ENCODE measurements at regions not wholly inside any gene's neighbourhood (a gene's known extent, or its start where the extent isn't known, plus 50 kb on each side); places are given as distances from the start of the nearest gene placed in this dataset.

- Histone ChIP-seq H3K4me1 (ENCODE audit: insufficient read depth, low read length) (no peaks in the 10 kb centered on the region), H3K79me2 (ENCODE audit: insufficient read depth, low read length) (no peaks in the 10 kb centered on the region), H3K27ac (ENCODE audit: extremely low read length, insufficient read depth, low read length) (no peak overlapping the region), H3K4me3 (replicated peaks in 1 of 3; ENCODE audit: insufficient read depth in 1 of 3, low read depth in 2 of 3, low read length in 3 of 3) (no peak overlapping the region), H3K9me3 (ENCODE audit: low read length) (peaks cover 32% of the 10 kb centered on the region), H2AFZ (ENCODE audit: low read length) (no peak overlapping the region), H3K9ac (ENCODE audit: insufficient read depth, low read depth, low read length) (no peak overlapping the region), H3K36me3 (replicated peaks in 1 of 2; ENCODE audit: control insufficient read depth in 1 of 2, insufficient read depth in 2 of 2, low read length in 2 of 2) (no peaks in the 10 kb centered on the region), H3K27me3 (ENCODE audit: control insufficient read depth in 1 of 2, insufficient read depth in 2 of 2, low read length in 2 of 2) (no peaks in the 10 kb centered on the region), H4K20me1 (ENCODE audit: insufficient read depth, low read length) (no peaks in the 10 kb centered on the region), H3K4me2 (ENCODE audit: low read depth, low read length) (no peak overlapping the region)
- ATAC-seq: no peak
- DNase-seq (ENCODE audit: low spot score): no peak
- intact Hi-C loops (cut with micrococcal nuclease; ENCODE audit: unreplicated experiment) (no loop called here), in situ Hi-C loops (cut with HindIII; ENCODE audit: extremely low pct_ligation_motif_present, low pct_unique_long_range_greater_than_20kb) (no loop called here)
- no peak for FAIRE-seq
- 11% methylated on average over 4 of the region's 4 CpGs for WGBS (ENCODE audit: low lambda C conversion rate)
- POLR2A ChIA-PET: no interaction called here
- TF ChIP-seq KMT2A (CRISPR knock-in tag; IDR thresholded peaks at IDR 0.05) (no peak), ZNF501 (CRISPR knock-in tag; IDR thresholded peaks at IDR 0.05) (no peak), MXI1 (IDR thresholded peaks at IDR 0.05; ENCODE audit: borderline replicate concordance, low read depth, low read length) (no peak), BCL3 (CRISPR knock-in tag; IDR thresholded peaks at IDR 0.05) (no peak), HDAC6 (IDR thresholded peaks at IDR 0.05; ENCODE audit: low read depth, low read length) (no peak), FOSL1 (CRISPR knock-in tag; IDR thresholded peaks at IDR 0.05; ENCODE audit: borderline replicate concordance) (no peak), ZNF512B (CRISPR knock-in tag; IDR thresholded peaks at IDR 0.05; ENCODE audit: borderline replicate concordance) (no peak), ARID5B (CRISPR knock-in tag; IDR thresholded peaks at IDR 0.05) (no peak)
- BruUV-seq (replicated peaks): no TSS peak
- CTCF ChIA-PET (ENCODE audit: low intra/inter-chr PET ratio, low total read pairs): no interaction called here
Measured at GRCh38 chr4:179583221-179583620, 2141.0 kb upstream of the AGA start.

Measured in HepG2 (cell line).